Esophagus muscularis mucosa (tissue), 4 donors: ENCODE measurements at regions not wholly inside any gene's neighbourhood (a gene's known extent, or its start where the extent isn't known, plus 50 kb on each side); places are given as distances from the start of the nearest gene placed in this dataset.

Experiments used
- EP300 ChIP-seq: sonication (generic); formaldehyde crosslinking; IDR thresholded peaks from one replicate; pipeline ENCODE4 v1.6.1; 2017; ENCODE audit warnings: antibody characterized with exemption
- POLR2A ChIP-seq: fragments of 450-650 bp; IDR thresholded peaks from one replicate; pipeline ENCODE4 v1.6.1; 2017; ENCODE audit warnings: antibody characterized with exemption, moderate library complexity, mild to moderate bottlenecking, low read depth
- POLR2AphosphoS5 ChIP-seq, 2 donors: sonication (generic); formaldehyde crosslinking; IDR thresholded peaks; one replicate each; pipeline ENCODE4 v1.6.1; 2017; ENCODE audit warnings: antibody characterized with exemption in 2 of 2
- TF ChIP-seq, protein P1 (sequence below), 3 experiments: fragments of 200-600 bp in 2 of 3; fragments of 450-650 bp in 1 of 3; sonication (generic) in 2 of 3; IDR thresholded peaks; one replicate each; pipeline ENCODE4 v1.5.1; 2017 to 2019; ENCODE audit warnings: antibody characterized with exemption in 3 of 3, mild to moderate bottlenecking in 2 of 3, moderate library complexity in 1 of 3

DNA sequence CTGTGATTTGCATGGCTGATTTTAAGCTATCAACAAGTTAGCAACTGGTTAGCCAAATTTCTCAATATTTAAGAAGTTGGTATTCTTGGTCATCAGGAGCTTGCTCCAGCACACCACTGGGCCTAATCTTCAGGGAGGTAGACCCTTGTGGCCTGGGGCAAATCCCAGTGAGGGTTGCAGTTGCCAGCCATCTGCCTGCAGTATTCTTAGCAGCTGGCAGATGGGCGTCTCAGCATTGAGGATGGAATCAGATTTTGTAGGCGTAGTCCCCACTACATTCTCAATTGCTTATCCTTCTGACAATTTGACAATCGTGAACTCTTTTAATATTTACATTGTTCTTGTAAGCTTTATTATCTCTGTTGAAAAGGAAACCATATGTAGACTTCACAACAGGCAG, 1266.2 kb downstream of the SLITRK5 start:
- TF ChIP-seq, protein P1, sequence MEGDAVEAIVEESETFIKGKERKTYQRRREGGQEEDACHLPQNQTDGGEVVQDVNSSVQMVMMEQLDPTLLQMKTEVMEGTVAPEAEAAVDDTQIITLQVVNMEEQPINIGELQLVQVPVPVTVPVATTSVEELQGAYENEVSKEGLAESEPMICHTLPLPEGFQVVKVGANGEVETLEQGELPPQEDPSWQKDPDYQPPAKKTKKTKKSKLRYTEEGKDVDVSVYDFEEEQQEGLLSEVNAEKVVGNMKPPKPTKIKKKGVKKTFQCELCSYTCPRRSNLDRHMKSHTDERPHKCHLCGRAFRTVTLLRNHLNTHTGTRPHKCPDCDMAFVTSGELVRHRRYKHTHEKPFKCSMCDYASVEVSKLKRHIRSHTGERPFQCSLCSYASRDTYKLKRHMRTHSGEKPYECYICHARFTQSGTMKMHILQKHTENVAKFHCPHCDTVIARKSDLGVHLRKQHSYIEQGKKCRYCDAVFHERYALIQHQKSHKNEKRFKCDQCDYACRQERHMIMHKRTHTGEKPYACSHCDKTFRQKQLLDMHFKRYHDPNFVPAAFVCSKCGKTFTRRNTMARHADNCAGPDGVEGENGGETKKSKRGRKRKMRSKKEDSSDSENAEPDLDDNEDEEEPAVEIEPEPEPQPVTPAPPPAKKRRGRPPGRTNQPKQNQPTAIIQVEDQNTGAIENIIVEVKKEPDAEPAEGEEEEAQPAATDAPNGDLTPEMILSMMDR (IDR thresholded peaks at IDR 0.05) = no peak
- TF ChIP-seq EP300 (no peak), POLR2AphosphoS5 (IDR thresholded peaks at IDR 0.05) (no peak), POLR2A (no peak)
